WTC11 (cell line): ENCODE measurements at regions not wholly inside any gene's neighbourhood (a gene's known extent, or its start where the extent isn't known, plus 50 kb on each side); places are given as distances from the start of the nearest gene placed in this dataset.

Experiments
- CREB1 ChIP-seq: sonication (generic); formaldehyde crosslinking; IDR thresholded peaks from 2 replicates; pipeline ENCODE4 v1.8.0; 2023; ENCODE audit warnings: mild to moderate bottlenecking, missing genetic modification reagents
- FOXJ3 ChIP-seq: sonication (generic); formaldehyde crosslinking; IDR thresholded peaks from 2 replicates; pipeline ENCODE4 v1.9.0; 2021; ENCODE audit warnings: missing genetic modification reagents, mild to moderate bottlenecking, borderline replicate concordance
- GABPB1 ChIP-seq: sonication (generic); formaldehyde crosslinking; IDR thresholded peaks from 2 replicates; pipeline ENCODE4 v1.8.1; 2023; ENCODE audit warnings: mild to moderate bottlenecking, missing genetic modification reagents
- NFATC4 ChIP-seq: fragments of 250-450 bp; sonication (Bioruptor Pico); IDR thresholded peaks from 2 replicates; pipeline ENCODE4 v1.9.0; 2021; ENCODE audit warnings: mild to moderate bottlenecking
- SP1 ChIP-seq: sonication (generic); formaldehyde crosslinking; conservative IDR thresholded peaks from 2 replicates; pipeline ENCODE4 v1.8.1; 2022; ENCODE audit warnings: missing genetic modification reagents
- TEAD4 ChIP-seq: sonication (generic); formaldehyde crosslinking; IDR thresholded peaks from 2 replicates; pipeline ENCODE4 v1.8.0; 2022; ENCODE audit warnings: mild to moderate bottlenecking, missing genetic modification reagents
- ZNF232 ChIP-seq: sonication (generic); formaldehyde crosslinking; IDR thresholded peaks from 2 replicates; pipeline ENCODE4 v1.8.0; 2022; ENCODE audit warnings: mild to moderate bottlenecking, missing genetic modification reagents
- ZNF416 ChIP-seq: fragments of 250-450 bp; sonication (Bioruptor Pico); IDR thresholded peaks from 2 replicates; pipeline ENCODE4 v1.9.0; 2021; ENCODE audit warnings: mild to moderate bottlenecking, inconsistent platforms
- TF ChIP-seq, protein P1 (sequence below): fragments of 200-600 bp; IDR thresholded peaks from 2 replicates; pipeline ENCODE4 v1.8.0; 2022; ENCODE audit warnings: antibody characterized with exemption
- TF ChIP-seq, protein P2 (sequence below): sonication (generic); formaldehyde crosslinking; IDR thresholded peaks from 2 replicates; pipeline ENCODE4 v1.8.0; 2022; ENCODE audit warnings: missing genetic modification reagents
- TF ChIP-seq, protein P3 (sequence below): sonication (generic); formaldehyde crosslinking; IDR thresholded peaks from 2 replicates; pipeline ENCODE4 v1.8.0; 2022; ENCODE audit warnings: mild to moderate bottlenecking, missing genetic modification reagents
- TF ChIP-seq, protein P4 (sequence below): sonication (generic); formaldehyde crosslinking; IDR thresholded peaks from 2 replicates; pipeline ENCODE4 v1.8.1; 2023; ENCODE audit warnings: mild to moderate bottlenecking, missing genetic modification reagents

DNA sequence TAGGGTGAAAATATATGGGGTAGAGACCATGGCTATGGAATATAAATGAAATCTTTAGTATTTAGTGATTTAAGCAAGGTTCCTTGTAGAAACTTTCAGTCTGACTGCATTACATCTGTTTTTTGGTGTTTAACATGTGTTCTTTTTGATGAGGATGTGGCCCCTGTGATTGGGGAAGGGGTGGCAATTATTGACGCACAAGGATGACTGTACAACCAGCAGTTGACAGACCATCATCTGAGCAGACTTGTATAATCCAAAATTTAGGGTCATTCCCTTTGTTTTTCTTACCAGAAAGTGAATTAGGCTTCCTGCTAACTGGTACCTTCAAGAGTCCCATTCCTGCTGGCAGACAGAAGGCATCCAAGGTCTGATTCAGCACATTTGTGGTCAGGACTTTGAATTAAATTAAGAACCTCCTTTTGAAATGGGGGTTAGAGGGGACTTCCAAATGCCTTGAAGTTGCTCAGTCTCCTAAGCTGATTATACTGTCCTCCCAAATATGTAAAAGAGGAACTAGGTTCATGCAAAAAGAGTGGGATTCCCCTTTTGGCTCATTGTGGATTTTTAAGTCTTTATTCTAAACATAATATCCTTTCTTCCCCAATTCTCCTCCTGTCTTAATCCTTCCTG, 112.4 kb upstream of the CXCL13 start:
- TF ChIP-seq ZNF416 (CRISPR knock-in tag) (no peak), TEAD4 (no peak), CREB1 (CRISPR knock-in tag) (no peak), NFATC4 (CRISPR knock-in tag) (no peak), FOXJ3 (CRISPR knock-in tag) (no peak), GABPB1 (CRISPR knock-in tag) (no peak), ZNF232 (CRISPR knock-in tag) (no peak), SP1 (CRISPR knock-in tag) (no peak)
- TF ChIP-seq, protein P1, sequence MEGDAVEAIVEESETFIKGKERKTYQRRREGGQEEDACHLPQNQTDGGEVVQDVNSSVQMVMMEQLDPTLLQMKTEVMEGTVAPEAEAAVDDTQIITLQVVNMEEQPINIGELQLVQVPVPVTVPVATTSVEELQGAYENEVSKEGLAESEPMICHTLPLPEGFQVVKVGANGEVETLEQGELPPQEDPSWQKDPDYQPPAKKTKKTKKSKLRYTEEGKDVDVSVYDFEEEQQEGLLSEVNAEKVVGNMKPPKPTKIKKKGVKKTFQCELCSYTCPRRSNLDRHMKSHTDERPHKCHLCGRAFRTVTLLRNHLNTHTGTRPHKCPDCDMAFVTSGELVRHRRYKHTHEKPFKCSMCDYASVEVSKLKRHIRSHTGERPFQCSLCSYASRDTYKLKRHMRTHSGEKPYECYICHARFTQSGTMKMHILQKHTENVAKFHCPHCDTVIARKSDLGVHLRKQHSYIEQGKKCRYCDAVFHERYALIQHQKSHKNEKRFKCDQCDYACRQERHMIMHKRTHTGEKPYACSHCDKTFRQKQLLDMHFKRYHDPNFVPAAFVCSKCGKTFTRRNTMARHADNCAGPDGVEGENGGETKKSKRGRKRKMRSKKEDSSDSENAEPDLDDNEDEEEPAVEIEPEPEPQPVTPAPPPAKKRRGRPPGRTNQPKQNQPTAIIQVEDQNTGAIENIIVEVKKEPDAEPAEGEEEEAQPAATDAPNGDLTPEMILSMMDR: no peak
- TF ChIP-seq, protein P2, sequence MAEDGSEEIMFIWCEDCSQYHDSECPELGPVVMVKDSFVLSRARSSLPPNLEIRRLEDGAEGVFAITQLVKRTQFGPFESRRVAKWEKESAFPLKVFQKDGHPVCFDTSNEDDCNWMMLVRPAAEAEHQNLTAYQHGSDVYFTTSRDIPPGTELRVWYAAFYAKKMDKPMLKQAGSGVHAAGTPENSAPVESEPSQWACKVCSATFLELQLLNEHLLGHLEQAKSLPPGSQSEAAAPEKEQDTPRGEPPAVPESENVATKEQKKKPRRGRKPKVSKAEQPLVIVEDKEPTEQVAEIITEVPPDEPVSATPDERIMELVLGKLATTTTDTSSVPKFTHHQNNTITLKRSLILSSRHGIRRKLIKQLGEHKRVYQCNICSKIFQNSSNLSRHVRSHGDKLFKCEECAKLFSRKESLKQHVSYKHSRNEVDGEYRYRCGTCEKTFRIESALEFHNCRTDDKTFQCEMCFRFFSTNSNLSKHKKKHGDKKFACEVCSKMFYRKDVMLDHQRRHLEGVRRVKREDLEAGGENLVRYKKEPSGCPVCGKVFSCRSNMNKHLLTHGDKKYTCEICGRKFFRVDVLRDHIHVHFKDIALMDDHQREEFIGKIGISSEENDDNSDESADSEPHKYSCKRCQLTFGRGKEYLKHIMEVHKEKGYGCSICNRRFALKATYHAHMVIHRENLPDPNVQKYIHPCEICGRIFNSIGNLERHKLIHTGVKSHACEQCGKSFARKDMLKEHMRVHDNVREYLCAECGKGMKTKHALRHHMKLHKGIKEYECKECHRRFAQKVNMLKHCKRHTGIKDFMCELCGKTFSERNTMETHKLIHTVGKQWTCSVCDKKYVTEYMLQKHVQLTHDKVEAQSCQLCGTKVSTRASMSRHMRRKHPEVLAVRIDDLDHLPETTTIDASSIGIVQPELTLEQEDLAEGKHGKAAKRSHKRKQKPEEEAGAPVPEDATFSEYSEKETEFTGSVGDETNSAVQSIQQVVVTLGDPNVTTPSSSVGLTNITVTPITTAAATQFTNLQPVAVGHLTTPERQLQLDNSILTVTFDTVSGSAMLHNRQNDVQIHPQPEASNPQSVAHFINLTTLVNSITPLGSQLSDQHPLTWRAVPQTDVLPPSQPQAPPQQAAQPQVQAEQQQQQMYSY (CRISPR knock-in tag): no peak
- TF ChIP-seq, protein P3, sequence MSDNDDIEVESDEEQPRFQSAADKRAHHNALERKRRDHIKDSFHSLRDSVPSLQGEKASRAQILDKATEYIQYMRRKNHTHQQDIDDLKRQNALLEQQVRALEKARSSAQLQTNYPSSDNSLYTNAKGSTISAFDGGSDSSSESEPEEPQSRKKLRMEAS (CRISPR knock-in tag): no peak
- TF ChIP-seq, protein P4, sequence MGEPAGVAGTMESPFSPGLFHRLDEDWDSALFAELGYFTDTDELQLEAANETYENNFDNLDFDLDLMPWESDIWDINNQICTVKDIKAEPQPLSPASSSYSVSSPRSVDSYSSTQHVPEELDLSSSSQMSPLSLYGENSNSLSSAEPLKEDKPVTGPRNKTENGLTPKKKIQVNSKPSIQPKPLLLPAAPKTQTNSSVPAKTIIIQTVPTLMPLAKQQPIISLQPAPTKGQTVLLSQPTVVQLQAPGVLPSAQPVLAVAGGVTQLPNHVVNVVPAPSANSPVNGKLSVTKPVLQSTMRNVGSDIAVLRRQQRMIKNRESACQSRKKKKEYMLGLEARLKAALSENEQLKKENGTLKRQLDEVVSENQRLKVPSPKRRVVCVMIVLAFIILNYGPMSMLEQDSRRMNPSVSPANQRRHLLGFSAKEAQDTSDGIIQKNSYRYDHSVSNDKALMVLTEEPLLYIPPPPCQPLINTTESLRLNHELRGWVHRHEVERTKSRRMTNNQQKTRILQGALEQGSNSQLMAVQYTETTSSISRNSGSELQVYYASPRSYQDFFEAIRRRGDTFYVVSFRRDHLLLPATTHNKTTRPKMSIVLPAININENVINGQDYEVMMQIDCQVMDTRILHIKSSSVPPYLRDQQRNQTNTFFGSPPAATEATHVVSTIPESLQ: no peak
